GM23338 (cell line): ENCODE measurements at regions not wholly inside any gene's neighbourhood (a gene's known extent, or its start where the extent isn't known, plus 50 kb on each side); places are given as distances from the start of the nearest gene placed in this dataset.

Source experiments
- ATAC-seq: fragments of 200-7000 bp; cut with Tn5 transposase; 3 replicates; pipeline ENCODE4 v1.9.1; 2020
- DNase-seq: peaks from one replicate; pipeline ENCODE4 v3.0.0-alpha.2; 2015; ENCODE audit warnings: low spot score
- H2AFZ ChIP-seq: fragments of 200-600 bp; sonication (generic); 2 replicates; pipeline ENCODE4 v1.8.0; 2016; ENCODE audit warnings: antibody characterized with exemption, mild to moderate bottlenecking, moderate library complexity
- H3F3A ChIP-seq: fragments of 200-600 bp; sonication (generic); replicated peaks from 2 replicates; pipeline ENCODE4 v1.8.0; 2017; ENCODE audit warnings: antibody characterized with exemption, mixed run types, low read depth
- H3K27ac ChIP-seq: fragments of 200-600 bp; sonication (generic); 2 replicates; pipeline ENCODE4 v1.6.1; 2016; ENCODE audit warnings: low read depth
- H3K27me3 ChIP-seq: fragments of 200-600 bp; sonication (generic); 2 replicates; pipeline ENCODE4 v1.8.0; 2016; ENCODE audit warnings: mild to moderate bottlenecking, mixed run types, moderate library complexity; ENCODE audit not compliant: insufficient read depth
- H3K36me3 ChIP-seq: fragments of 200-600 bp; sonication (generic); 2 replicates; pipeline ENCODE4 v1.8.0; 2016; ENCODE audit warnings: mild to moderate bottlenecking; ENCODE audit not compliant: insufficient read depth
- H3K4me1 ChIP-seq: fragments of 200-600 bp; sonication (generic); 2 replicates; pipeline ENCODE4 v1.8.0; 2016; ENCODE audit warnings: mild to moderate bottlenecking, moderate library complexity; ENCODE audit not compliant: insufficient read depth
- H3K4me2 ChIP-seq: fragments of 200-600 bp; sonication (generic); 2 replicates; pipeline ENCODE4 v1.7.1; 2017; ENCODE audit warnings: mixed run types
- H3K4me3 ChIP-seq: fragments of 200-600 bp; sonication (generic); 2 replicates; pipeline ENCODE4 v1.6.1; 2016; ENCODE audit warnings: mixed run types
- H3K79me2 ChIP-seq: fragments of 200-600 bp; sonication (generic); replicated peaks from 2 replicates; pipeline ENCODE4 v1.8.0; 2017; ENCODE audit warnings: mild to moderate bottlenecking; ENCODE audit not compliant: insufficient read depth
- H3K9me2 ChIP-seq: fragments of 200-600 bp; sonication (generic); 2 replicates; pipeline ENCODE4 v1.8.0; 2017; ENCODE audit not compliant: insufficient read depth
- H4K20me1 ChIP-seq: fragments of 200-600 bp; sonication (generic); replicated peaks from 2 replicates; pipeline ENCODE4 v1.8.0; 2017; ENCODE audit warnings: mild to moderate bottlenecking; ENCODE audit not compliant: insufficient read depth
- H3K27ac Mint-ChIP-seq: 2 replicates; pipeline ENCODE4 v1.8.0; 2020; ENCODE audit warnings: inconsistent platforms, mild to moderate bottlenecking, moderate library complexity, mixed read lengths
- H3K27me3 Mint-ChIP-seq: 3 replicates; pipeline ENCODE4 v1.8.0; 2022; ENCODE audit warnings: low read depth, mild to moderate bottlenecking, moderate library complexity, mixed read lengths, inconsistent platforms; ENCODE audit not compliant: insufficient read depth, poor library complexity
- H3K36me3 Mint-ChIP-seq: 3 replicates; pipeline ENCODE4 v1.8.0; 2021; ENCODE audit warnings: low read depth, mild to moderate bottlenecking, inconsistent platforms, moderate library complexity, mixed read lengths
- H3K4me1 Mint-ChIP-seq: 3 replicates; pipeline ENCODE4 v1.8.0; 2020; ENCODE audit warnings: mild to moderate bottlenecking, inconsistent platforms, mixed read lengths
- H3K4me3 Mint-ChIP-seq: 3 replicates; pipeline ENCODE4 v1.8.0; 2021; ENCODE audit warnings: moderate library complexity, mild to moderate bottlenecking, inconsistent platforms, mixed read lengths
- H3K9me3 Mint-ChIP-seq: 3 replicates; pipeline ENCODE4 v1.8.0; 2020; ENCODE audit warnings: moderate library complexity, mild to moderate bottlenecking, inconsistent platforms, mixed read lengths
- CREB1 ChIP-seq: fragments of 250-450 bp; sonication (Bioruptor Pico); IDR thresholded peaks from 2 replicates; pipeline ENCODE4 v1.5.0; 2020; ENCODE audit warnings: low read depth, mild to moderate bottlenecking, moderate library complexity
- JUNB ChIP-seq: IDR thresholded peaks from one replicate; pipeline ENCODE4 v1.6.1; 2016; ENCODE audit warnings: antibody characterized with exemption; ENCODE audit not compliant: unreplicated experiment
- STAT1 ChIP-seq: IDR thresholded peaks from one replicate; pipeline ENCODE4 v1.6.1; 2016; ENCODE audit warnings: antibody characterized with exemption; ENCODE audit not compliant: unreplicated experiment
- ZNF114 ChIP-seq: fragments of 250-450 bp; sonication (Bioruptor Pico); IDR thresholded peaks from 2 replicates; pipeline ENCODE4 v1.5.0; 2020; ENCODE audit warnings: mild to moderate bottlenecking, moderate library complexity
- ZNF331 ChIP-seq: fragments of 250-450 bp; sonication (Bioruptor Pico); IDR thresholded peaks from 2 replicates; pipeline ENCODE4 v1.5.0; 2020; ENCODE audit warnings: low read depth, mild to moderate bottlenecking, moderate library complexity
- TF ChIP-seq, protein P1 (sequence below), 2 experiments: fragments of 200-600 bp in 1 of 2; sonication (generic) in 1 of 2; conservative IDR thresholded peaks; 2 replicates each; pipeline versions ENCODE4 v1.5.1 to v1.6.1; 2016 to 2017; ENCODE audit warnings: antibody characterized with exemption in 2 of 2, low read depth in 2 of 2, mild to moderate bottlenecking in 2 of 2, moderate library complexity in 1 of 2
- TF ChIP-seq, protein P2 (sequence below): IDR thresholded peaks from one replicate; pipeline ENCODE4 v1.6.1; 2018; ENCODE audit warnings: antibody characterized with exemption; ENCODE audit not compliant: unreplicated experiment

DNA sequence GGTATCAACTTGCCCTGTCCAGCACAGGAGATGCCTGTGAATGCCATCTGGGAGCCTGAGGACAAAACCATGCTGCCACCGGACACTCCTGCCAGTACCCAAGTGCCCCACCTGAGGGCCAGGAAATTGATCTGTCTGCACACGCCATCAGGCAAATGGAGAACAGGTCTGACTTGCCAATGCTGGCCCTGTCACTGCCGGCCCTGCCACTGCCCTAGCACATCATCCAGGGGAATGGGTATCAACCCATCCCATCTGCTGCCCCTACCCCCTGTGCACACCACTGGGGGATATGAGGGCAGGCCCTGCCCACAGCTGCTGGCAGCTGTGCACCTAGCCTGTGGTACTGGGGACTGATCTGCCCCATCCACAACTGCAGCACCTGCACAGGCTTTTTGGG is 1081.6 kb upstream of the EYS start (continued):
- TF ChIP-seq ZNF331 (no peak), CREB1 (CRISPR knock-in tag) (no peak), ZNF114 (CRISPR knock-in tag) (no peak)
- TF ChIP-seq, protein P1, sequence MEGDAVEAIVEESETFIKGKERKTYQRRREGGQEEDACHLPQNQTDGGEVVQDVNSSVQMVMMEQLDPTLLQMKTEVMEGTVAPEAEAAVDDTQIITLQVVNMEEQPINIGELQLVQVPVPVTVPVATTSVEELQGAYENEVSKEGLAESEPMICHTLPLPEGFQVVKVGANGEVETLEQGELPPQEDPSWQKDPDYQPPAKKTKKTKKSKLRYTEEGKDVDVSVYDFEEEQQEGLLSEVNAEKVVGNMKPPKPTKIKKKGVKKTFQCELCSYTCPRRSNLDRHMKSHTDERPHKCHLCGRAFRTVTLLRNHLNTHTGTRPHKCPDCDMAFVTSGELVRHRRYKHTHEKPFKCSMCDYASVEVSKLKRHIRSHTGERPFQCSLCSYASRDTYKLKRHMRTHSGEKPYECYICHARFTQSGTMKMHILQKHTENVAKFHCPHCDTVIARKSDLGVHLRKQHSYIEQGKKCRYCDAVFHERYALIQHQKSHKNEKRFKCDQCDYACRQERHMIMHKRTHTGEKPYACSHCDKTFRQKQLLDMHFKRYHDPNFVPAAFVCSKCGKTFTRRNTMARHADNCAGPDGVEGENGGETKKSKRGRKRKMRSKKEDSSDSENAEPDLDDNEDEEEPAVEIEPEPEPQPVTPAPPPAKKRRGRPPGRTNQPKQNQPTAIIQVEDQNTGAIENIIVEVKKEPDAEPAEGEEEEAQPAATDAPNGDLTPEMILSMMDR (conservative IDR thresholded peaks at IDR 0.05; ENCODE audit: low read depth in 2 of 2): no peak

DNA sequence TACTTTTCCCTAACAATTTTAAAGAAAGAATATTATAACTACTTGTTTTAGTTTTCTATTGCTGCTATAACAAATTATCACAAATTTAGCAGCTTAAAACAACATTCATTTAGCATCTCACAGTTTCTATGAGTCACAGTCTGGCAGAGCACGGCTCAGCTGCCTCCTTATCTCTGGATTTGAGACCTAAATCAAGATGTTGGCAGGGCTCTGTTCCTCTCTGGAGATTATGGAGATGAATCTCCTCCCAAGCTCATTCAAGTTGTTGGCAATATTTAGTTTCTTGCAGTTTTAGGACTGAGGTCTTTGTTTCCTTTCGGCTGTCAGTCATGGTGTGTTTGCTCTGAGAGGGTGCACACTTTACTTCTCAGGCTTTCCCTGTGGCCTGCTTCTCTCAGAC is 1065.8 kb upstream of the EYS start:
- Mint-ChIP-seq H3K4me1 (no peaks in the 10 kb centered on the region), H3K9me3 (peaks cover 28% of the 10 kb centered on the region), H3K36me3 (peaks cover 7% of the 10 kb centered on the region; the same call in 1 of the 3 replicates), H3K27me3 (no peaks in the 10 kb centered on the region), H3K4me3 (no peak overlapping the region), H3K27ac (no peak overlapping the region)
- Histone ChIP-seq H3K36me3 (no peaks in the 10 kb centered on the region), H3F3A (no peaks in the 10 kb centered on the region), H3K79me2 (no peaks in the 10 kb centered on the region), H2AFZ (no peak overlapping the region), H4K20me1 (no peaks in the 10 kb centered on the region), H3K9me2 (no peaks in the 10 kb centered on the region; the same call in 1 of the 2 replicates), H3K4me1 (no peaks in the 10 kb centered on the region), H3K4me2 (no peak overlapping the region), H3K27me3 (no peaks in the 10 kb centered on the region), H3K27ac (no peak overlapping the region), H3K4me3 (no peak overlapping the region)
- no peak for ATAC-seq
- DNase-seq: no peak
- no peak for TF ChIP-seq STAT1
- no peak for TF ChIP-seq JUNB
- TF ChIP-seq ZNF331: no peak
- TF ChIP-seq, protein P2, sequence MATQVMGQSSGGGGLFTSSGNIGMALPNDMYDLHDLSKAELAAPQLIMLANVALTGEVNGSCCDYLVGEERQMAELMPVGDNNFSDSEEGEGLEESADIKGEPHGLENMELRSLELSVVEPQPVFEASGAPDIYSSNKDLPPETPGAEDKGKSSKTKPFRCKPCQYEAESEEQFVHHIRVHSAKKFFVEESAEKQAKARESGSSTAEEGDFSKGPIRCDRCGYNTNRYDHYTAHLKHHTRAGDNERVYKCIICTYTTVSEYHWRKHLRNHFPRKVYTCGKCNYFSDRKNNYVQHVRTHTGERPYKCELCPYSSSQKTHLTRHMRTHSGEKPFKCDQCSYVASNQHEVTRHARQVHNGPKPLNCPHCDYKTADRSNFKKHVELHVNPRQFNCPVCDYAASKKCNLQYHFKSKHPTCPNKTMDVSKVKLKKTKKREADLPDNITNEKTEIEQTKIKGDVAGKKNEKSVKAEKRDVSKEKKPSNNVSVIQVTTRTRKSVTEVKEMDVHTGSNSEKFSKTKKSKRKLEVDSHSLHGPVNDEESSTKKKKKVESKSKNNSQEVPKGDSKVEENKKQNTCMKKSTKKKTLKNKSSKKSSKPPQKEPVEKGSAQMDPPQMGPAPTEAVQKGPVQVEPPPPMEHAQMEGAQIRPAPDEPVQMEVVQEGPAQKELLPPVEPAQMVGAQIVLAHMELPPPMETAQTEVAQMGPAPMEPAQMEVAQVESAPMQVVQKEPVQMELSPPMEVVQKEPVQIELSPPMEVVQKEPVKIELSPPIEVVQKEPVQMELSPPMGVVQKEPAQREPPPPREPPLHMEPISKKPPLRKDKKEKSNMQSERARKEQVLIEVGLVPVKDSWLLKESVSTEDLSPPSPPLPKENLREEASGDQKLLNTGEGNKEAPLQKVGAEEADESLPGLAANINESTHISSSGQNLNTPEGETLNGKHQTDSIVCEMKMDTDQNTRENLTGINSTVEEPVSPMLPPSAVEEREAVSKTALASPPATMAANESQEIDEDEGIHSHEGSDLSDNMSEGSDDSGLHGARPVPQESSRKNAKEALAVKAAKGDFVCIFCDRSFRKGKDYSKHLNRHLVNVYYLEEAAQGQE: no peak
- TF ChIP-seq CREB1 (CRISPR knock-in tag): no peak
- TF ChIP-seq, protein P1 (conservative IDR thresholded peaks at IDR 0.05; ENCODE audit: low read depth in 2 of 2): no peak
